ENCODE measurements at regions not wholly inside any gene's neighbourhood (a gene's known extent, or its start where the extent isn't known, plus 50 kb on each side); places are given as distances from the start of the nearest gene placed in this dataset.

GRCh38 chr5:36355516-36355915 is 53.8 kb upstream of the RANBP3L start:
- Histone ChIP-seq H3K4me3 (replicated peaks; ENCODE audit: insufficient read depth, low read length) (no peak overlapping the region), H3K27ac (replicated peaks) (no peak overlapping the region), H3K27me3 (ENCODE audit: insufficient read depth, poor library complexity, severe bottlenecking) (no peaks in the 10 kb centered on the region)
- DNase-seq (ENCODE audit: low read depth in 1 of 2, low spot score in 1 of 2), result no peak
- no peak for TF ChIP-seq POLR2AphosphoS5 (IDR thresholded peaks at IDR 0.05; ENCODE audit: low read depth)
- no peak for TF ChIP-seq CTCF (IDR thresholded peaks at IDR 0.05; ENCODE audit: insufficient read depth, low read length)
- no peak for TF ChIP-seq REST (IDR thresholded peaks at IDR 0.05; ENCODE audit: insufficient replicate concordance, low read depth)
- no peak for TF ChIP-seq SPI1 (IDR thresholded peaks at IDR 0.05; ENCODE audit: borderline replicate concordance, low read depth)
- no peak for TF ChIP-seq GABPA (IDR thresholded peaks at IDR 0.05; ENCODE audit: low read depth)

DNA sequence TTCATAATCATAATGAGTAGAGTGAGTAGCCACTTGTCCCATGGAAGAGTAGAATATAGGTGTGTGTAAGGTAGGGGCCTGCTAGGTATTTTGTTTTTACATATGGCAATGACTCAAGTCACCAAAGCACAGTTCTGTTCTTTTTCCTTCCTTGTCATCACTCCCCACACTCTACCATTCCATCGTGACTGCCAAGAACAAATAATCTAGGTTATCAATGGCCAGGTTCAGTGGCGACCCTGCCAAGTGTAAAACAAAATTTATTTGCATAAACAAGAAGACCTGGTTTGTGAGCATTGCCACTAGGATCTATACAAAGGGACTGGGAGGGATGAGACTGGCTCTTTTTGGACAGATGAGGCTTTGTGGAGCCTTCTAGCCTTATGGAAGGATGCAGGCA is 55.2 kb upstream of the RANBP3L start:
- H3K4me3 ChIP-seq (replicated peaks; ENCODE audit: insufficient read depth, low read length), result no peak overlapping the region
- TF ChIP-seq POLR2AphosphoS5 (IDR thresholded peaks at IDR 0.05; ENCODE audit: low read depth), result no peak
- DNase-seq (ENCODE audit: low read depth in 1 of 2, low spot score in 1 of 2), result no peak
- H3K27ac ChIP-seq (replicated peaks), result no peak overlapping the region
- no peaks in the 10 kb centered on the region for H3K27me3 ChIP-seq (ENCODE audit: insufficient read depth, poor library complexity, severe bottlenecking)

- no peak overlapping the region for H3K27ac ChIP-seq (replicated peaks)
- DNase-seq (ENCODE audit: low read depth in 1 of 2, low spot score in 1 of 2), result no peak
- TF ChIP-seq CTCF (IDR thresholded peaks at IDR 0.05; ENCODE audit: insufficient read depth, low read length) (no peak), GABPA (IDR thresholded peaks at IDR 0.05; ENCODE audit: low read depth) (no peak), REST (IDR thresholded peaks at IDR 0.05; ENCODE audit: insufficient replicate concordance, low read depth) (no peak), POLR2AphosphoS5 (IDR thresholded peaks at IDR 0.05; ENCODE audit: low read depth) (no peak), SPI1 (IDR thresholded peaks at IDR 0.05; ENCODE audit: borderline replicate concordance, low read depth) (no peak)
- H3K4me3 ChIP-seq (replicated peaks; ENCODE audit: insufficient read depth, low read length), result no peak overlapping the region
- no peaks in the 10 kb centered on the region for H3K27me3 ChIP-seq (ENCODE audit: insufficient read depth, poor library complexity, severe bottlenecking)
These were observed 55.8 kb upstream of the RANBP3L start for GRCh38 chr5:36357391-36357975.

DNA sequence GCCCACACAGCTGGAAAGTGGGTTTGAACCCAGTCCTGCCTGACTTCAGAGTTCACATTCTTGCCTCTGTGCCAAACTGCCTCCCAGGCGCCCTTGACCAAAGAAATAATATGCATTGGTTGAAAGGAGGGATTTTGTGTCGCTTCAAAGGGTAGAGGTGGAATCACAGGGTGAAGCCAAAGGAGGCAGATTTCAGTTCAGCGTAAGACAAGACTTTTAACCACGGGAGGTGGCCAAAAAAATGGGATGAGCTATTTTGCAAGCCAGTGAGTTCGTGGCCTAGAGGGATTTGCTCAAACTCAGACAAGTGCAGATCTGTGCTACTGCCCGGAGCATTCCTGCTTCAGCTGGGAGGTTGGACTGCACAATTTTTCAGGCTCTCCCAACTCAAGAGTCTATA is 57.6 kb upstream of the RANBP3L start:
- Histone ChIP-seq H3K4me3 (replicated peaks; ENCODE audit: insufficient read depth, low read length) (no peak overlapping the region), H3K27ac (replicated peaks) (no peak overlapping the region), H3K27me3 (ENCODE audit: insufficient read depth, poor library complexity, severe bottlenecking) (no peaks in the 10 kb centered on the region)
- no peak for DNase-seq (ENCODE audit: low read depth in 1 of 2, low spot score in 1 of 2)
- TF ChIP-seq REST (IDR thresholded peaks at IDR 0.05; ENCODE audit: insufficient replicate concordance, low read depth) (no peak), CTCF (IDR thresholded peaks at IDR 0.05; ENCODE audit: insufficient read depth, low read length) (no peak), GABPA (IDR thresholded peaks at IDR 0.05; ENCODE audit: low read depth) (no peak), POLR2AphosphoS5 (IDR thresholded peaks at IDR 0.05; ENCODE audit: low read depth) (no peak), SPI1 (IDR thresholded peaks at IDR 0.05; ENCODE audit: borderline replicate concordance, low read depth) (no peak)

Measured in HL-60 (cell line).